Naive thymus-derived CD4-positive, alpha-beta T cell (primary cell): ENCODE measurements at regions not wholly inside any gene's neighbourhood (a gene's known extent, or its start where the extent isn't known, plus 50 kb on each side); places are given as distances from the start of the nearest gene placed in this dataset.

ENCODE experiments used
- ATAC-seq: fragments of 150-1000 bp; cut with Tn5 transposase; 2 replicates; pipeline ENCODE4 v1.10.0; 2021; ENCODE audit warnings: mild to moderate bottlenecking, moderate library complexity
- CTCF ChIA-PET: fragments of 350-600 bp; sonication (Branson Sonifier 250); formaldehyde crosslinking; loops from one replicate; lab custom pipeline; 2021; ENCODE audit warnings: antibody characterized with exemption; lab: Charles Lee
- POLR2A ChIA-PET: fragments of 350-600 bp; sonication (Branson Sonifier 250); formaldehyde crosslinking; loops from one replicate; lab custom pipeline; 2021; ENCODE audit warnings: antibody characterized with exemption, inconsistent platforms; lab: Charles Lee
- DNase-seq, 9 donors: peaks; one replicate each; pipeline versions ENCODE4 v3.0.0 to v3.0.0-alpha.2; 2020 to 2022; ENCODE audit warnings: mixed read lengths in 1 of 9
- H3K27ac ChIP-seq: one replicate; pipeline ENCODE4 v1.7.0; 2013; ENCODE audit warnings: mild to moderate bottlenecking, low read depth, low read length, moderate library complexity
- H3K27me3 ChIP-seq, 2 donors: one replicate each; pipeline ENCODE4 v1.7.0; 2013; ENCODE audit warnings: low read length in 2 of 2, mild to moderate bottlenecking in 2 of 2, moderate library complexity in 2 of 2; ENCODE audit not compliant: control insufficient read depth in 2 of 2, insufficient read depth in 2 of 2
- H3K36me3 ChIP-seq, 3 experiments: 1 replicate in 2 of 3; 2 replicates in 1 of 3; pipeline ENCODE4 v1.7.0; 2013; ENCODE audit warnings: low read length in 3 of 3, mild to moderate bottlenecking in 3 of 3, moderate library complexity in 1 of 3; ENCODE audit not compliant: insufficient read depth in 3 of 3, control insufficient read depth in 2 of 3
- H3K4me1 ChIP-seq, 2 donors: one replicate each; pipeline ENCODE4 v1.7.0; 2013; ENCODE audit warnings: low read length in 2 of 2, mild to moderate bottlenecking in 2 of 2, moderate library complexity in 1 of 2; ENCODE audit not compliant: control insufficient read depth in 2 of 2, insufficient read depth in 2 of 2
- H3K4me3 ChIP-seq: 2 replicates; pipeline ENCODE4 v1.7.0; 2013; ENCODE audit warnings: mild to moderate bottlenecking, low read length
- H3K9me3 ChIP-seq, 3 experiments: 1 replicate in 2 of 3; 2 replicates in 1 of 3; pipeline ENCODE4 v1.7.0; 2013; ENCODE audit warnings: low read length in 3 of 3; ENCODE audit not compliant: control insufficient read depth in 2 of 3
- H3K27ac Mint-ChIP-seq, 9 donors: one replicate each; pipeline ENCODE4 v1.8.0; 2020 to 2022; ENCODE audit warnings: mixed read lengths in 9 of 9, mild to moderate bottlenecking in 8 of 9, moderate library complexity in 5 of 9, inconsistent platforms in 2 of 9
- H3K27me3 Mint-ChIP-seq, 5 donors: one replicate each; pipeline ENCODE4 v1.8.0; 2021 to 2022; ENCODE audit warnings: mixed read lengths in 5 of 5, mild to moderate bottlenecking in 1 of 5
- H3K36me3 Mint-ChIP-seq, 5 donors: one replicate each; pipeline ENCODE4 v1.8.0; 2020 to 2022; ENCODE audit warnings: mixed read lengths in 5 of 5, mild to moderate bottlenecking in 3 of 5, inconsistent platforms in 1 of 5
- H3K4me1 Mint-ChIP-seq, 7 donors: one replicate each; pipeline ENCODE4 v1.8.0; 2020 to 2022; ENCODE audit warnings: mixed read lengths in 7 of 7, mild to moderate bottlenecking in 3 of 7, inconsistent platforms in 1 of 7
- H3K4me3 Mint-ChIP-seq, 10 donors: one replicate each; pipeline ENCODE4 v1.8.0; 2020 to 2022; ENCODE audit warnings: mild to moderate bottlenecking in 10 of 10, mixed read lengths in 10 of 10, moderate library complexity in 6 of 10, inconsistent platforms in 2 of 10
- H3K9me3 Mint-ChIP-seq, 11 donors: one replicate each; pipeline ENCODE4 v1.8.0; 2020 to 2022; ENCODE audit warnings: mixed read lengths in 11 of 11, mild to moderate bottlenecking in 4 of 11, inconsistent platforms in 1 of 11, moderate library complexity in 1 of 11
- intact Hi-C, 2 donors: fragments of 100-400 bp; cut with micrococcal nuclease; formaldehyde crosslinking; loops; one replicate each; pipeline ENCODE4 v1.15.1; 2023

DNA sequence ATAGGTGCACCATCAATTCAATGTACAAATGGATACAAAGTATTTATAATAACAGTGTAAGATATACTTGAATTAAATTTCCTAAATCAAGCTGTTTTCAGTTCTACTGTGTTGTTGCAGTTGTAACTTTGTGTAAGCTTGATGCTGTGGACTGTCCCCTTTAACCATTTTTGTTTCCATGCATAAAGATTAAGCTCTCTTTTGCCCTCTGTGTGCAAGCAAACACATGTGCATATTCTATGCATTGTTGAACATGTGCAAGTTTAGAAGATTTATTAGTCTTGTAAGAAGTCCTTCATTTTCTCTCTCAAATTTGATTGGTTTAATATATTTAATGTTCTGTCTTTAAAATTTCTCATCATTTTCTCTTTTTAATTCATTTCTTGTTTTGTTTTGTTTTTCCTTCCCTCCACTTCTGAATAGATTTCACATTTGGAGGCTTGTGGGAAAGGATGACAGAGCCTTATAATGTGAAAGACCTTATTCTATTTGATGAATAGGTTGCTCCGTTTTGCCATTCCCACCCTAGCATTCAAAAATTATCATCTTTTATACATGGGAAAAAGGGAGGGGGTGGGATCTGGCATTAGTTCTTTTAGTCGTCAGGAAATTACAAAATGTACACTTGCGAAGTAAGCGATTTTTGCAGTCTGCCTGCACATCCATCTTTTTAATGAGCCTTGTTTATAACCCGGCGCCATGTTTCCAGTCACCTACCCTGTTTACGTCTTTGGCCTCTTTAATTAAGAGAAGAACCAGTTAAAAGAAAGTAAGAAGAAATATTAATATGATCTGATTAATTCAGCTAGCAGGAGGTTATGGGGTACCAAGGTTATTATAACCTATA, 961.5 kb upstream of the NR2F2 start:
- Histone ChIP-seq H3K4me3 (no peak overlapping the region), H3K4me1 (no peaks in the 10 kb centered on the region), H3K36me3 (no peaks in the 10 kb centered on the region), H3K27ac (no peak overlapping the region), H3K9me3 (no peaks in the 10 kb centered on the region), H3K27me3 (no peaks in the 10 kb centered on the region)
- H3K9me3 Mint-ChIP-seq = peaks cover 0 to 1% (median 0%) of the 10 kb centered on the region in 11 donors
- no peaks in the 10 kb centered on the region for H3K36me3 Mint-ChIP-seq
- no peak overlapping the region for H3K4me3 Mint-ChIP-seq
- no peak overlapping the region for H3K27ac Mint-ChIP-seq
- no peak for ATAC-seq
- H3K27me3 Mint-ChIP-seq = peaks cover 0 to 21% (median 17%) of the 10 kb centered on the region in 5 donors
- ChIA-PET CTCF (no interaction called here), POLR2A (no interaction called here)
- intact Hi-C loops = no loop called here
- no peaks in the 10 kb centered on the region for H3K4me1 Mint-ChIP-seq
- no peak for DNase-seq

GRCh38 chr15:95370291-95370690, 960.2 kb upstream of the NR2F2 start:
- no peak for DNase-seq
- no peaks in the 10 kb centered on the region for H3K27me3 ChIP-seq
- H3K9me3 ChIP-seq = no peaks in the 10 kb centered on the region
- intact Hi-C loops = no loop called here
- ChIA-PET POLR2A (no interaction called here), CTCF (no interaction called here)
- ATAC-seq = no peak
- H3K27ac ChIP-seq = no peak overlapping the region
- Mint-ChIP-seq H3K36me3 (no peaks in the 10 kb centered on the region), H3K27ac (no peak overlapping the region), H3K4me1 (no peaks in the 10 kb centered on the region), H3K4me3 (no peak overlapping the region), H3K9me3 (no peaks in the 10 kb centered on the region), H3K27me3 (peaks cover 0 to 17% (median 15%) of the 10 kb centered on the region in 5 donors)
- H3K4me1 ChIP-seq = no peaks in the 10 kb centered on the region
- no peak overlapping the region for H3K4me3 ChIP-seq
- no peaks in the 10 kb centered on the region for H3K36me3 ChIP-seq

DNA sequence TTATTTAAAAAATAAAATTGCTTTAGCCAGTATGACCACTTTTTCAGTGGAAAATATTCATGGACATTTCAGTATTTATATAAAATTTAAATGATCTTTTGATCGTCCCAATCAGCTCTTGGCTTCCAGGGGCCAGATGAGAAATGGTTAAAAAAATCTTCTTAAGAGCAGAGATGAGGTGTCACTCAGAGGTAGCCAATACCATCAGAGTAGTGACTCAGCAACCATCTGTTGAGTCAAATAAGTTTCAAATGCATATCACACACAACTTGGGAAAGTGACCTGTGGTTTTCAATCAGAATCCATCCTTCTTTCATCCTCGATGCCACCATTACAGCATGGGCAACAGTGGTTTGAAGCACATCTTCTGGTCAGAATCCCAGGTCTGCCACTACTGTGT, 958.8 kb upstream of the NR2F2 start:
- H3K27ac Mint-ChIP-seq = no peak overlapping the region
- Histone ChIP-seq H3K4me3 (no peak overlapping the region), H3K36me3 (no peaks in the 10 kb centered on the region), H3K27me3 (no peaks in the 10 kb centered on the region), H3K4me1 (no peaks in the 10 kb centered on the region), H3K27ac (no peak overlapping the region), H3K9me3 (no peaks in the 10 kb centered on the region)
- no peak overlapping the region for H3K4me3 Mint-ChIP-seq
- no peaks in the 10 kb centered on the region for H3K4me1 Mint-ChIP-seq
- no peaks in the 10 kb centered on the region for H3K36me3 Mint-ChIP-seq
- ChIA-PET CTCF (no interaction called here), POLR2A (no interaction called here)
- H3K9me3 Mint-ChIP-seq = no peaks in the 10 kb centered on the region
- ATAC-seq = no peak
- H3K27me3 Mint-ChIP-seq = peaks cover 0 to 16% (median 9%) of the 10 kb centered on the region in 5 donors
- DNase-seq = no peak
- intact Hi-C loops = no loop called here

DNA sequence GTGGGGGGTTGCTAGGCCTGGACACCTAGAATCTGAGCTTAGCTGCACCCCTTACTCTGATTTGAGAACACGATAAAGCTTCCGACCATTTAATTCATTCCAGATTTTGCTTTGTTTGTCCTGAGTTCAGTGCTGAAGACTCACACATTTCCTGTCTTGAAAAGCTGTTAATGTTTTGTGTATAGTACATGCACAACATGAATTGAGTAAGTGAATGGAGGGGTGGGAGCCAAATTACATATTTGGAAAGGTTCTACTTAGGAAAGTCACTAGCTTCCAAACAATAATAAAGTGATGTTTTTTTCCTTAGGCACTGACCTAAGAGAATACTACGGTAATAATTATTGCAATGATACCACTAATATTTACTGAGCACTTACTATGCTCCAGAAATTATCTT, 955.2 kb upstream of the NR2F2 start:
- Histone ChIP-seq H3K4me1 (no peaks in the 10 kb centered on the region), H3K27ac (no peak overlapping the region), H3K27me3 (no peaks in the 10 kb centered on the region), H3K9me3 (no peaks in the 10 kb centered on the region), H3K4me3 (no peak overlapping the region), H3K36me3 (no peaks in the 10 kb centered on the region)
- Mint-ChIP-seq H3K27me3 (peaks cover 2 to 21% (median 9%) of the 10 kb centered on the region in 5 donors), H3K4me1 (no peaks in the 10 kb centered on the region), H3K27ac (no peak overlapping the region), H3K36me3 (no peaks in the 10 kb centered on the region), H3K4me3 (no peak overlapping the region), H3K9me3 (peaks cover 0 to 2% (median 0%) of the 10 kb centered on the region in 11 donors)
- intact Hi-C loops = no loop called here
- DNase-seq (no peak), ATAC-seq (no peak)
- ChIA-PET CTCF (no interaction called here), POLR2A (no interaction called here)

GRCh38 chr15:95377258-95377852, 953.1 kb upstream of the NR2F2 start:
- H3K36me3 Mint-ChIP-seq = no peaks in the 10 kb centered on the region

DNA sequence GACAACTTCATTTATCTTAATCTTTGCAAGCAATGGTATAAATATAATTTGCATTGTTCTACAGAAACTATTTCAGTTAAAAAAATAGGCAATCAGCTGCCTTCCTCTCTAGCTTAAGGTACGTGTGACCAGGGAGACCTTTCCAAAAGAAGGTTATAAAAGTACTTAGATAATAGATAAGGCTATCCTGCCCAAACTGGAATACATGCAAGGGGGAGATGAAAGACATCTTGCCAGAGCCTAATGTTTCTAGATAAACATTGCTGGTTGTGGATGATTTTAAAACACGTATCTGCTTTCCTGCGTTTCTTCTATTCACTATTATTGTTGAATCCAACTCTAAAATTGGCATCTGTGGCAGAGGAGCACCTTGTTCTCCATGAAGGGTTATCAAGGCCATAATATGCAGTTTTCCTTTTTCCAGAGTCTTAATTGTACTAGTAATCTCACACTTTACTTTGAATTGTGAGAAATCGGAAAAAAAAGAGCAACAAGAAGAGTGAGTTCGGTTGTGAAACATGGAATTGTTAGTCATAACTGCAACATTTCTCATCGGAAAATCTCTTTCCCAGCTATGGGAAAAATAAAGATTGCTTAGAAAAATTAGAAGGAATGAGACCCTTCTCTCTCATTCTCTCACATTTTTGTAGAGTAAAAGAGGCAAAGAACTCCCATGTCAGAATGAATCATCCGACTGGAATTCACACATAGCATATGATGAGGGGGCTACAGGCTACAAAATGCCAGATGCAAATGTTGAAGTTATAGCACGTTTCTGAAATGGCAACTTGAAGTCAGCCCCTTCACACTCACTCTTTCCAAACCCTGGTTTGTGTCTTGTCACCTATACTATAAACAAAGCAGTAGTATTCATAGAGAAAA, 936.1 kb upstream of the NR2F2 start:
- DNase-seq (no peak), ATAC-seq (no peak)
- no peak overlapping the region for H3K4me3 Mint-ChIP-seq
- H3K27me3 Mint-ChIP-seq = peaks cover 3 to 42% (median 24%) of the 10 kb centered on the region in 5 donors
- no peak overlapping the region for H3K27ac ChIP-seq
- H3K9me3 Mint-ChIP-seq = peaks cover 0 to 18% (median 13%) of the 10 kb centered on the region in 11 donors
- peaks cover 0 to 6% (median 0%) of the 10 kb centered on the region in 5 donors for H3K36me3 Mint-ChIP-seq
- no peaks in the 10 kb centered on the region for H3K4me1 ChIP-seq
- no peaks in the 10 kb centered on the region for H3K27me3 ChIP-seq
- H3K4me1 Mint-ChIP-seq = no peaks in the 10 kb centered on the region
- intact Hi-C loops = no loop called here
- H3K9me3 ChIP-seq = no peaks in the 10 kb centered on the region
- ChIA-PET CTCF (no interaction called here), POLR2A (no interaction called here)
- no peaks in the 10 kb centered on the region for H3K36me3 ChIP-seq
- no peak overlapping the region for H3K27ac Mint-ChIP-seq
- H3K4me3 ChIP-seq = no peak overlapping the region

More at GRCh38 chr15:95377258-95377852, 953.1 kb upstream of the NR2F2 start:
- Histone ChIP-seq H3K36me3 (no peaks in the 10 kb centered on the region), H3K4me3 (no peak overlapping the region), H3K27me3 (peaks cover 0 to 3% of the 10 kb centered on the region in 2 donors), H3K9me3 (no peaks in the 10 kb centered on the region), H3K27ac (no peak overlapping the region), H3K4me1 (no peaks in the 10 kb centered on the region)
- H3K4me1 Mint-ChIP-seq = no peaks in the 10 kb centered on the region
- peaks cover 2 to 19% (median 9%) of the 10 kb centered on the region in 5 donors for H3K27me3 Mint-ChIP-seq
- ChIA-PET CTCF (no interaction called here), POLR2A (no interaction called here)
- H3K4me3 Mint-ChIP-seq = no peak overlapping the region
- intact Hi-C loops = no loop called here
- peaks cover 0 to 2% (median 0%) of the 10 kb centered on the region in 11 donors for H3K9me3 Mint-ChIP-seq
- ATAC-seq (no peak), DNase-seq (no peak)
- H3K27ac Mint-ChIP-seq = no peak overlapping the region
